PC-3 (cell line): ENCODE measurements at regions not wholly inside any gene's neighbourhood (a gene's known extent, or its start where the extent isn't known, plus 50 kb on each side); places are given as distances from the start of the nearest gene placed in this dataset.

ENCODE experiments used
- EZH2 ChIP-seq: fragments of 300-600 bp; sonication (generic); IDR thresholded peaks from one replicate; pipeline ENCODE4 v1.6.1; 2017; ENCODE audit warnings: antibody characterized with exemption, mild to moderate bottlenecking, low read length; ENCODE audit not compliant: unreplicated experiment
- TF ChIP-seq, protein P1 (sequence below): fragments of 300-600 bp; sonication (generic); conservative IDR thresholded peaks from 2 replicates; pipeline ENCODE4 v1.5.1; 2017; ENCODE audit warnings: antibody characterized with exemption, low read depth, mild to moderate bottlenecking, low read length

DNA sequence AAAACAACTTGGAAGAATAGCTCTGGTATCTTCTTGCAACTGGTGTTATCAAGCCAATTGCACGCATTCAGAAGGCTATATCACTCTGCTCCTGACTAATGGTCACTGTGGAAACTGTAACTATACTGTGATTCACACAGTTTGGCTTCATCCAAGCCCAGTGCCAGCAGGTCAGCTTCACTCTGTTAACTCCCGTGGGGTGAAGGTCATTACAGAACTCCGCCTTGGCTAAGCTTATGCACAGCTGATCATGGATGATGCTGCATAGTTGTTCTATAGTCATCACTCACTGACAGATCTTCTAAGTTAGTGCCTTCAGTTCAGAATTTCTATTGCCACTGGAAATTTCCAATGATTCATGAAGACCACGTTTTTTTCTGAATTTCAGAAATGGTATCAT, 497.2 kb upstream of the NETO1 start:
- TF ChIP-seq, protein P1, sequence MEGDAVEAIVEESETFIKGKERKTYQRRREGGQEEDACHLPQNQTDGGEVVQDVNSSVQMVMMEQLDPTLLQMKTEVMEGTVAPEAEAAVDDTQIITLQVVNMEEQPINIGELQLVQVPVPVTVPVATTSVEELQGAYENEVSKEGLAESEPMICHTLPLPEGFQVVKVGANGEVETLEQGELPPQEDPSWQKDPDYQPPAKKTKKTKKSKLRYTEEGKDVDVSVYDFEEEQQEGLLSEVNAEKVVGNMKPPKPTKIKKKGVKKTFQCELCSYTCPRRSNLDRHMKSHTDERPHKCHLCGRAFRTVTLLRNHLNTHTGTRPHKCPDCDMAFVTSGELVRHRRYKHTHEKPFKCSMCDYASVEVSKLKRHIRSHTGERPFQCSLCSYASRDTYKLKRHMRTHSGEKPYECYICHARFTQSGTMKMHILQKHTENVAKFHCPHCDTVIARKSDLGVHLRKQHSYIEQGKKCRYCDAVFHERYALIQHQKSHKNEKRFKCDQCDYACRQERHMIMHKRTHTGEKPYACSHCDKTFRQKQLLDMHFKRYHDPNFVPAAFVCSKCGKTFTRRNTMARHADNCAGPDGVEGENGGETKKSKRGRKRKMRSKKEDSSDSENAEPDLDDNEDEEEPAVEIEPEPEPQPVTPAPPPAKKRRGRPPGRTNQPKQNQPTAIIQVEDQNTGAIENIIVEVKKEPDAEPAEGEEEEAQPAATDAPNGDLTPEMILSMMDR: no peak
- TF ChIP-seq EZH2: no peak
